ENCODE measurements at regions not wholly inside any gene's neighbourhood (a gene's known extent, or its start where the extent isn't known, plus 50 kb on each side); places are given as distances from the start of the nearest gene placed in this dataset.

- H3K27me3 ChIP-seq (replicated peaks; ENCODE audit: control insufficient read depth, insufficient read depth, low read length) = no peaks in the 10 kb centered on the region
- no peaks in the 10 kb centered on the region for H3K9me3 ChIP-seq (ENCODE audit: control insufficient read depth, low read length)
- DNase-seq (ENCODE audit: low read depth) = peak; percentile 23
- H3K4me1 ChIP-seq (ENCODE audit: control insufficient read depth, insufficient read depth, low read length) = peaks cover 63% of the 10 kb centered on the region
- peak overlapping the region; percentile 44 for H3K9ac ChIP-seq (ENCODE audit: low read length)
- H3K36me3 ChIP-seq (ENCODE audit: control insufficient read depth, insufficient read depth, low read length, severe bottlenecking) = no peaks in the 10 kb centered on the region
- no peak overlapping the region for H3K4me3 ChIP-seq (ENCODE audit: low read length)
These were observed 65.6 kb upstream of the EPCAM start for GRCh38 chr2:47303341-47304148.

- Histone ChIP-seq H3K9me3 (ENCODE audit: control insufficient read depth, low read length) (no peaks in the 10 kb centered on the region), H3K27me3 (replicated peaks; ENCODE audit: control insufficient read depth, insufficient read depth, low read length) (no peaks in the 10 kb centered on the region), H3K36me3 (ENCODE audit: control insufficient read depth, insufficient read depth, low read length, severe bottlenecking) (no peaks in the 10 kb centered on the region), H3K9ac (ENCODE audit: low read length) (no peak overlapping the region), H3K4me3 (ENCODE audit: low read length) (no peak overlapping the region), H3K4me1 (ENCODE audit: control insufficient read depth, insufficient read depth, low read length) (peaks cover 67% of the 10 kb centered on the region)
- no peak for DNase-seq (ENCODE audit: low read depth)
These were observed 66.8 kb upstream of the EPCAM start for GRCh38 chr2:47302308-47302707.

- no peak overlapping the region for H3K4me3 ChIP-seq (ENCODE audit: low read length)
- no peak overlapping the region for H3K9ac ChIP-seq (ENCODE audit: low read length)
- DNase-seq (ENCODE audit: low read depth) = no peak
- no peaks in the 10 kb centered on the region for H3K9me3 ChIP-seq (ENCODE audit: control insufficient read depth, low read length)
- H3K27me3 ChIP-seq (replicated peaks; ENCODE audit: control insufficient read depth, insufficient read depth, low read length) = no peaks in the 10 kb centered on the region
- no peaks in the 10 kb centered on the region for H3K36me3 ChIP-seq (ENCODE audit: control insufficient read depth, insufficient read depth, low read length, severe bottlenecking)
- peaks cover 63% of the 10 kb centered on the region for H3K4me1 ChIP-seq (ENCODE audit: control insufficient read depth, insufficient read depth, low read length)
These were observed 67.4 kb upstream of the EPCAM start for GRCh38 chr2:47301731-47302130.

- peaks cover 58% of the 10 kb centered on the region for H3K4me1 ChIP-seq (ENCODE audit: control insufficient read depth, insufficient read depth, low read length)
- no peak for DNase-seq (ENCODE audit: low read depth)
- H3K27me3 ChIP-seq (replicated peaks; ENCODE audit: control insufficient read depth, insufficient read depth, low read length) = no peaks in the 10 kb centered on the region
- H3K36me3 ChIP-seq (ENCODE audit: control insufficient read depth, insufficient read depth, low read length, severe bottlenecking) = no peaks in the 10 kb centered on the region
- no peak overlapping the region for H3K9ac ChIP-seq (ENCODE audit: low read length)
- no peak overlapping the region for H3K4me3 ChIP-seq (ENCODE audit: low read length)
- H3K9me3 ChIP-seq (ENCODE audit: control insufficient read depth, low read length) = no peaks in the 10 kb centered on the region
These were observed 67.9 kb upstream of the EPCAM start for GRCh38 chr2:47301277-47301618.

GRCh38 chr2:47300609-47301276, 68.4 kb upstream of the EPCAM start:
- no peaks in the 10 kb centered on the region for H3K9me3 ChIP-seq (ENCODE audit: control insufficient read depth, low read length)
- no peaks in the 10 kb centered on the region for H3K36me3 ChIP-seq (ENCODE audit: control insufficient read depth, insufficient read depth, low read length, severe bottlenecking)
- H3K4me1 ChIP-seq (ENCODE audit: control insufficient read depth, insufficient read depth, low read length) = peaks cover 53% of the 10 kb centered on the region
- H3K27me3 ChIP-seq (replicated peaks; ENCODE audit: control insufficient read depth, insufficient read depth, low read length) = no peaks in the 10 kb centered on the region
- DNase-seq (ENCODE audit: low read depth) = no peak
- no peak overlapping the region for H3K9ac ChIP-seq (ENCODE audit: low read length)
- H3K4me3 ChIP-seq (ENCODE audit: low read length) = no peak overlapping the region

GRCh38 chr2:47300081-47300480, 69.0 kb upstream of the EPCAM start:
- H3K4me3 ChIP-seq (ENCODE audit: low read length) = no peak overlapping the region
- no peaks in the 10 kb centered on the region for H3K36me3 ChIP-seq (ENCODE audit: control insufficient read depth, insufficient read depth, low read length, severe bottlenecking)
- H3K27me3 ChIP-seq (replicated peaks; ENCODE audit: control insufficient read depth, insufficient read depth, low read length) = no peaks in the 10 kb centered on the region
- DNase-seq (ENCODE audit: low read depth) = no peak
- H3K4me1 ChIP-seq (ENCODE audit: control insufficient read depth, insufficient read depth, low read length) = peaks cover 52% of the 10 kb centered on the region
- peak overlapping the region; percentile 52 for H3K9ac ChIP-seq (ENCODE audit: low read length)
- H3K9me3 ChIP-seq (ENCODE audit: control insufficient read depth, low read length) = no peaks in the 10 kb centered on the region

- Histone ChIP-seq H3K4me1 (ENCODE audit: control insufficient read depth, insufficient read depth, low read length) (peaks cover 49% of the 10 kb centered on the region), H3K27me3 (replicated peaks; ENCODE audit: control insufficient read depth, insufficient read depth, low read length) (no peaks in the 10 kb centered on the region), H3K9me3 (ENCODE audit: control insufficient read depth, low read length) (no peaks in the 10 kb centered on the region), H3K9ac (ENCODE audit: low read length) (peak overlapping the region; percentile 52), H3K36me3 (ENCODE audit: control insufficient read depth, insufficient read depth, low read length, severe bottlenecking) (no peaks in the 10 kb centered on the region), H3K4me3 (ENCODE audit: low read length) (peak overlapping the region; percentile 12)
- peak; percentile 35 for DNase-seq (ENCODE audit: low read depth)
These were observed 69.6 kb upstream of the EPCAM start for GRCh38 chr2:47299555-47299954.

GRCh38 chr2:47298771-47299170, 70.3 kb upstream of the EPCAM start:
- DNase-seq (ENCODE audit: low read depth) = no peak
- peaks cover 43% of the 10 kb centered on the region for H3K4me1 ChIP-seq (ENCODE audit: control insufficient read depth, insufficient read depth, low read length)

GRCh38 chr2:47297767-47298425, 71.2 kb upstream of the EPCAM start:
- Histone ChIP-seq H3K9ac (ENCODE audit: low read length) (no peak overlapping the region), H3K27me3 (replicated peaks; ENCODE audit: control insufficient read depth, insufficient read depth, low read length) (no peaks in the 10 kb centered on the region), H3K36me3 (ENCODE audit: control insufficient read depth, insufficient read depth, low read length, severe bottlenecking) (no peaks in the 10 kb centered on the region), H3K4me3 (ENCODE audit: low read length) (no peak overlapping the region), H3K4me1 (ENCODE audit: control insufficient read depth, insufficient read depth, low read length) (peaks cover 35% of the 10 kb centered on the region), H3K9me3 (ENCODE audit: control insufficient read depth, low read length) (no peaks in the 10 kb centered on the region)
- DNase-seq (ENCODE audit: low read depth) = no peak

More at GRCh38 chr2:47298771-47299170, 70.3 kb upstream of the EPCAM start:
- no peak overlapping the region for H3K9ac ChIP-seq (ENCODE audit: low read length)
- H3K4me3 ChIP-seq (ENCODE audit: low read length) = no peak overlapping the region
- no peaks in the 10 kb centered on the region for H3K36me3 ChIP-seq (ENCODE audit: control insufficient read depth, insufficient read depth, low read length, severe bottlenecking)
- no peaks in the 10 kb centered on the region for H3K27me3 ChIP-seq (replicated peaks; ENCODE audit: control insufficient read depth, insufficient read depth, low read length)
- H3K9me3 ChIP-seq (ENCODE audit: control insufficient read depth, low read length) = no peaks in the 10 kb centered on the region

GRCh38 chr2:47295981-47296635, 73.0 kb upstream of the EPCAM start:
- no peak overlapping the region for H3K4me3 ChIP-seq (ENCODE audit: low read length)
- no peaks in the 10 kb centered on the region for H3K9me3 ChIP-seq (ENCODE audit: control insufficient read depth, low read length)
- peaks cover 35% of the 10 kb centered on the region for H3K4me1 ChIP-seq (ENCODE audit: control insufficient read depth, insufficient read depth, low read length)
- no peaks in the 10 kb centered on the region for H3K27me3 ChIP-seq (replicated peaks; ENCODE audit: control insufficient read depth, insufficient read depth, low read length)
- H3K9ac ChIP-seq (ENCODE audit: low read length) = no peak overlapping the region
- DNase-seq (ENCODE audit: low read depth) = no peak
- H3K36me3 ChIP-seq (ENCODE audit: control insufficient read depth, insufficient read depth, low read length, severe bottlenecking) = no peaks in the 10 kb centered on the region
